Smooth muscle cell (in vitro differentiated cells): ENCODE measurements at regions not wholly inside any gene's neighbourhood (a gene's known extent, or its start where the extent isn't known, plus 50 kb on each side); places are given as distances from the start of the nearest gene placed in this dataset.
A peak's percentile ranks its signal among the peaks of the same experiment; 100 is the strongest.

Experiments used
- DNase-seq: peaks from one replicate; lab custom pipeline; 2025; ENCODE audit not compliant: unreplicated experiment; lab: John Stamatoyannopoulos, UW
- H2AFZ ChIP-seq: fragments of 200-600 bp; sonication (generic); 2 replicates; pipeline ENCODE4 v1.6.0; 2016; ENCODE audit warnings: antibody characterized with exemption, low read depth, mild to moderate bottlenecking
- H3F3A ChIP-seq: fragments of 200-600 bp; sonication (generic); 2 replicates; pipeline ENCODE4 v1.6.0; 2017; ENCODE audit warnings: antibody characterized with exemption, low read depth
- H3K27ac ChIP-seq: fragments of 200-600 bp; sonication (generic); 2 replicates; pipeline ENCODE4 v1.5.1; 2016; ENCODE audit warnings: low read depth, mild to moderate bottlenecking
- H3K27me3 ChIP-seq: fragments of 200-600 bp; sonication (generic); 2 replicates; pipeline ENCODE4 v1.6.1; 2016; ENCODE audit warnings: low read depth, mild to moderate bottlenecking
- H3K36me3 ChIP-seq: fragments of 200-600 bp; sonication (generic); 2 replicates; pipeline ENCODE4 v1.5.1; 2016; ENCODE audit warnings: low read depth
- H3K4me1 ChIP-seq: fragments of 200-600 bp; sonication (generic); 2 replicates; pipeline ENCODE4 v1.5.1; 2016; ENCODE audit warnings: low read depth
- H3K4me2 ChIP-seq: fragments of 200-600 bp; sonication (generic); 2 replicates; pipeline ENCODE4 v1.6.0; 2016; ENCODE audit warnings: mild to moderate bottlenecking
- H3K4me3 ChIP-seq: fragments of 200-600 bp; sonication (generic); 2 replicates; pipeline ENCODE4 v1.5.1; 2016; ENCODE audit warnings: mild to moderate bottlenecking
- H3K79me2 ChIP-seq: fragments of 200-600 bp; sonication (generic); 2 replicates; pipeline ENCODE4 v1.6.0; 2016; ENCODE audit warnings: low read depth, mild to moderate bottlenecking
- H3K9ac ChIP-seq: fragments of 200-600 bp; sonication (generic); 2 replicates; pipeline ENCODE4 v1.6.0; 2016; ENCODE audit warnings: low read depth
- H3K9me3 ChIP-seq: fragments of 200-600 bp; sonication (generic); replicated peaks from 2 replicates; pipeline ENCODE4 v1.5.1; 2016; ENCODE audit warnings: low read depth
- H4K20me1 ChIP-seq: fragments of 200-600 bp; sonication (generic); 2 replicates; pipeline ENCODE4 v1.6.0; 2016; ENCODE audit warnings: low read depth
- CTCF ChIP-seq: fragments of 200-600 bp; sonication (generic); IDR thresholded peaks from 2 replicates; pipeline ENCODE4 v1.5.1; 2017; ENCODE audit warnings: borderline replicate concordance, mild to moderate bottlenecking, antibody characterized with exemption; ENCODE audit not compliant: insufficient read depth, poor library complexity, severe bottlenecking
- WGBS: methylation state at CpG from one replicate; pipeline ENCODE4 v1.1.7; 2016; ENCODE audit warnings: low lambda C conversion rate; 5-methylcytosine and 5-hydroxymethylcytosine counted together

DNA sequence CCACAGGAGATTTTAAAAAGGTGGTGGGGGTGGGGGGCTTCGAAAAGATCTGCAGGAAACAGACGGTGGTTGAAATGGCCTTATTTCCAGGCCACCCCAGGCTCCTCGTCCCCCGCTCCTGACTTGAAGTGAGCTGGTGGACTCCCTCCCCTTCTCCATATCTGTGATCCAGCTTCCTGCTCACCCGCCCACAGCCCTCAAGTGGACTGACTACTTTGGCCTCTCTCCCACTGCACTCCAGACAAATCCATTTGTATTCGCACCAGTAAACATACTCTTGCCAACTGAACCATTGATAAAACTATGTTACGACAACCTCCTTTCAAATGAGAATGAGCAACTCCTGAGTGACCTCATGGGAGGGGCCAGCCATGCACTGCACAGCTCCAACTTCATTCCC, 259.5 kb downstream of the COL4A1 start:
- TF ChIP-seq CTCF: no peak
- Histone ChIP-seq H3F3A (no peaks in the 10 kb centered on the region), H3K27me3 (no peaks in the 10 kb centered on the region), H3K36me3 (no peaks in the 10 kb centered on the region), H4K20me1 (no peaks in the 10 kb centered on the region), H3K79me2 (no peaks in the 10 kb centered on the region), H3K27ac (peak overlapping the region; percentile 46), H3K4me1 (peaks cover 10% of the 10 kb centered on the region), H2AFZ (peak overlapping the region; percentile 46), H3K9me3 (no peaks in the 10 kb centered on the region), H3K4me3 (no peak overlapping the region), H3K9ac (no peak overlapping the region), H3K4me2 (peak overlapping the region; percentile 26)
- DNase-seq: no peak
- WGBS: 18% methylated on average over 7 of the region's 7 CpGs

DNA sequence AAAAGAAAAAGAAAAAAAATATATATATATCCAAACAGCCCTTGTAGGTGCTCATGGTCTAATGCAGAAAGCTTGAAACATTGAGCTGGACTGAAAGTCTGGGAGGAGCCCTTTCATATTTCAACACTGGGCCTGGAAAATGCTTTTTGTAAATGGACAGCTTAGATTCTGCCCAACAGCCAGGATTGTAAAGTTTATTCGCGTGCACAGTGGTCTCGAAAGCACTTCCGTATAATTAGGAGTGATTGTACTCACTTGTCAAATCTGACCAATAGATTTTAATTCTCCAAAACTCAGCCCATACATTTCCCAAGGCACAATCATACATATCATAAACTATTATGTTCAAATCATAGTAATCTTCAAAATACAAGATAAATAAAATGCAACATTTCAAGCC, 260.1 kb downstream of the COL4A1 start:
- Histone ChIP-seq H3K79me2 (no peaks in the 10 kb centered on the region), H4K20me1 (no peaks in the 10 kb centered on the region), H3K4me1 (peaks cover 10% of the 10 kb centered on the region), H3K4me2 (peak overlapping the region; percentile 26), H3K36me3 (no peaks in the 10 kb centered on the region), H3K27ac (peak overlapping the region; percentile 46), H3K27me3 (no peaks in the 10 kb centered on the region), H2AFZ (no peak overlapping the region), H3K9ac (no peak overlapping the region), H3K9me3 (no peaks in the 10 kb centered on the region), H3K4me3 (no peak overlapping the region), H3F3A (no peaks in the 10 kb centered on the region)
- 77% methylated on average over 4 of the region's 4 CpGs for WGBS
- no peak for DNase-seq
- no peak for TF ChIP-seq CTCF

GRCh38 chr13:110045919-110046318, 259.5 kb upstream of the IRS2 start:
- H3K9ac ChIP-seq: no peak overlapping the region
- WGBS: 93% methylated on average over 5 of the region's 5 CpGs

More at GRCh38 chr13:110045919-110046318, 259.5 kb upstream of the IRS2 start:
- no peaks in the 10 kb centered on the region for H3F3A ChIP-seq
- no peak overlapping the region for H2AFZ ChIP-seq
- TF ChIP-seq CTCF: no peak
- no peaks in the 10 kb centered on the region for H3K79me2 ChIP-seq
- no peaks in the 10 kb centered on the region for H3K27me3 ChIP-seq
- H3K4me2 ChIP-seq: peak overlapping the region; percentile 26
- no peak overlapping the region for H3K4me3 ChIP-seq
- H3K9me3 ChIP-seq: no peaks in the 10 kb centered on the region
- no peaks in the 10 kb centered on the region for H3K36me3 ChIP-seq
- peaks cover 10% of the 10 kb centered on the region for H3K4me1 ChIP-seq
- no peak overlapping the region for H3K27ac ChIP-seq
- H4K20me1 ChIP-seq: no peaks in the 10 kb centered on the region
- no peak for DNase-seq
